Stimulated activated CD8-positive, alpha-beta memory T cell treated with anti-CD3 and anti-CD28 coated beads, Interleukin-15, amount 100 ng/mL, for 1 hour (primary cell): ENCODE measurements at regions not wholly inside any gene's neighbourhood (a gene's known extent, or its start where the extent isn't known, plus 50 kb on each side); places are given as distances from the start of the nearest gene placed in this dataset.

Experiments used
- DNase-seq: peaks from one replicate; pipeline ENCODE4 v3.0.0-alpha.2; 2020; ENCODE audit warnings: low read depth

- DNase-seq, result no peak
Measured at GRCh38 chr6:109315341-109316110, 66.7 kb downstream of the CD164 start.

GRCh38 chr6:109314313-109314712 lies 68.0 kb downstream of the CD164 start:
- no peak for DNase-seq

GRCh38 chr6:109313139-109313538 lies 69.1 kb downstream of the CD164 start:
- DNase-seq, result no peak

- DNase-seq, result no peak
Measured at GRCh38 chr6:109311471-109311870, 70.8 kb downstream of the CD164 start.

DNA sequence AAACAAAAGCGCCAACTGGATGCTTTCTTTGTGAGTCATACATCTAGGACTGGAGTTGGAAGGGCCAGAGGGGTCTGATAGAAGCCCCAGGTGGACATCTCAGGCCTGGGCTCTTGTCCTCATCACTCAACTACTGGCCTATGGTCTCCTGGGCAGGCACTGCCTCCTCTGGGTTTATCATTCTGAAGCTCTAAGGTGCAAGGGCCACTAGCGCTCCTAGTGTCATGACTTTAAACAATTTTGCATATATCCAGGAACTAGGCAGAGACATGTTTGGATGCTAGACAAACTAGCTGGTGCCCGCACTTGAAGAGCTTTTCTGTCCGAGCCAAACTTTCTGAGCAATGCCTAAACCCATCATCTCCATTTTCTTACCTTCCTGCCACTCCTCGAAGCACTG lies 72.3 kb downstream of the CD164 start:
- no peak for DNase-seq

GRCh38 chr6:109308018-109308492 lies 74.2 kb downstream of the CD164 start:
- peak; percentile 2 for DNase-seq

GRCh38 chr6:109306733-109307132 lies 75.5 kb downstream of the CD164 start:
- DNase-seq, result no peak

DNA sequence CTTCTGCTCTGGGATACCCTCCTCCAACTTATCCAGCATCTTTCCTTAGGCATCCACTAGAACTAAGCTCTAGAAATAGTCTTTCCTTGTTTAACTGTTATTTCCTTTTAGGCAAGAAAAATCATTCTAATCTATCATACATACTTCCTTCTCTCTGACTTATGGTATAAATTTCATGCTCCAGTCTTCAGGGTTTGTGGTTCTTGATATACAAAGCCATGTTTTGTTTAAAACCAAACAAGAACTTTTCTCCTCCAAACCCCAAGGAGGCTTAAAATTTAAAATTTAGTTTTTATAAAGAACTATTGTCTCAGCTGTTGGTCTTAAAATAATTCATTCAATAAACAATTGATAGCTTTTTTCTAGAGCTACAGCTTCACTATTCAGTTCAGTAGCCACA lies 77.2 kb downstream of the CD164 start:
- DNase-seq, result no peak

DNA sequence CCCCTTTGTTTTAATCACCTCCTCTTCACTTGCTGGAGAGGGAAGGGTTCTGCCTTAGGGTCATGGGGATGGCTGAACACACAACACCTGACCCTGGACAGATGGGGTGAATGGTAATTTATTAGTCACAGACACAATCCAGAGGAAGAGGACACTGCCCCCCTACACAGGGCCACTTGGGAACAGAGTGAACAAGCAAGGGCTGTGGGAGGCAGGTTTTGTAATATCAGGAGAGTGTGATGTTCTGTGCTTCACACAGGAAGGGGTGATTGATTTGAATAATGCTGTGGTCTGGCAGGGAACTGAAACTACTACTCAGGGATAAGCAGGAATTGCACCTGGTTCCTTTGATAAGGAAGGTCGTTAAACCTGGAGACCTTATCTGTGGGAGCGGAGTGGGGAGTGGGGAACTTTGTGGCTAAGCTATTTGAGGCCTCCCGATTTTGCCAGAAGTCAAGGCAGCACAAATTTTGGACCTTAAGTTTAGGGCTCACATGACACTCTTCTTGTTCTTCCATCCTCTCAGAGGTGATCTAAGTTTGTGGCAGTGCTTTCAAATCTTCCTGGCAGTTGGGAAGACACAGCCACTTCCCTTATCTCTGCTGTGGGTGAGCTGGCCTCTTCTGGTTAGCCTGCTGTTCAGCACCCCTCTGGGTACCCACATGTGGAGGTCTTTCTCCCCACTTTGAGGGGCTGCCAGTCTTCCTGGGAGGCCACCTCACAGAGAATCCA lies 77.8 kb downstream of the CD164 start:
- DNase-seq, result no peak

- DNase-seq, result no peak
Measured at GRCh38 chr6:109303640-109304283, 78.5 kb downstream of the CD164 start.

GRCh38 chr6:109303164-109303563 lies 79.1 kb downstream of the CD164 start:
- DNase-seq, result no peak

DNA sequence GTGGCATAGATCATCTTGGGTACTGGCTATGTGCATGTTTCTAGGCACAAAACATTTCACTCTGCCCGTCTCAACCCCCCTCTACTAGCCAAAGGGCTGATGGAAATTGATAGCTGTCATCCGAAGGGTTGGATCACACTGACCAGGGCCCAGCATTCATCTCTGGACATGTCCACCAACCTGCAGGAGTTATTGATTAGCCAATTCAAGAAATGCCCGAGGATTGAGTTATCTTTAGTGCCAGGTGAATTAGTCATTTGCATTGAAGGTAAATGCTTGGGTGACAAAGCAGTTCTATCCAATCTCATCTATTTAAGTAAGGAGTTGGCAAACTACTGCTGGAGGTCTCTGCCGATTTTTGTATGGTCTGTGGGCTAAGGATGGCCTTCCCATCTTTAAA lies 80.1 kb downstream of the CD164 start:
- no peak for DNase-seq

DNA sequence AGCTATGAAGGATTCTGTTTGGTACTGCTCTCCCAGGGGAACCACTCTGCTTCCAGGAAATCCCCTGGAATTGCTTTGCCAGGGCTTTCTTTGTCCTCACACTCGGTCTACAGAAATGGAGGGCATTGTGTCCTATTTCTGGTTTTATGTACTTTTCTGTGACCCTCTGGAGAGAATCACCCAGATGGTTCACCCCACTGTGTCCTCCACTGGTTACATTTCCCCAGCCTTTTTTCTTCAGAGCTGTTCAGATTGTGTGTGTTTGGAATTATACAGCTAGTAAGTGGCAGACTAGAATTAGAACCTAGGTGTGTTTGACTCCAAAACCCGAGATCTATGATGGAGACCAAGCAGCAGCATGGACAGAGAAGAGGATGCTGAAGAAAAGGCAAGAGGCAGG lies 80.8 kb downstream of the CD164 start:
- no peak for DNase-seq

DNA sequence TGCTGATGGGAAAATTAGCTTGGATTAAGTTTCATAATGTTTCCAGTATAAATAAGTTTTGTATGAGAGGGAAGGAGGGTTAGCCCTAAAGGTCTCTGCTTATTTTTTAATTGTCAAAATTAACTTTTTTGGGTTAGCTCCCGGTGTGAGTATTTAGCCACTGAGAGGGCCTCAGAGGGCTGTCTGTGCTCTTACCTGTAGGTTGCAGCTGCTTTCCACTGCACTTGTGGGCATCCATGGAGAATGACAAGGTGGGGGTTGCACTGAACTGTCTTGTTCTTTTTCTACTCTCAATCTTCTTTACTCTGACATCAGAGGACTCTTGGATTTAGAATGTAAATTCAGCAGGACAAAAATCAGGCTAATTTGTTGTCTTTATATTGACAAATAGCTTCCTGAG lies 81.4 kb downstream of the CD164 start:
- DNase-seq, result no peak

DNA sequence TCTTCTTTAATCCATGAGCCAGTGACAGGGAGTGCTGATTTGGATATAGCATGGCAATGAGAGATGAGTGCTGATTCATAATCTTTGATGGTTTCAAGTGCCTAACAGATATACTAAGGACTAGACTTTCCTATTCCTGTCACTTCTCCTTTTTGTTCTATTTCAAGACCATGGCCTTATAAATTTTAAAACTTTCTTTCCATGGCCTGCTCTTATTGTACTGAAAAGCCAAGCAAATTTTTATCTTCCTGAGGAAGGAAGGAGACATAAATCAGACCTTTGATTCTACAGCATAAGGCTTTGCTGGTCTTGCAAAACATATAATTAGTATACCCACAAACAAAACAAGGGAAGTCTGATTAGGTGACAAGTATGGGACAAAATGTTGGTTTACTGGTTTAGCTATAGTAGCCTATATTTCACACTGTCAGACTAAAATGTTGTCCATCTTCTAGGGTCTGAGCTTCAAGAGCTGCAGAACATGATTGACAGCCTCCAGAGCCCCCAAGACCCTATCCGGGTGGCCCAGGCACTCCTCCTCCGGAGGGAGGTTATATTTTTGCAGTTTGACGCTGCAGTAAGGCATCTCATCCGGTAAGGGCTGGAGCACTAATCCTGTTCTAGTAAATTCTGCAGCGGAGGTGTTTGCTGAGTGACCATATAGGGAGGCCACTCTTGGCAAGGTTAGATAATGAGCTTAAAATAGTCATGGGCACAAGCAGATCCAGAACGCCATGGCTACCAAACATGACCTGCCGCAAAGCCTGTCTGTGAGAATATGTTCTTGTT lies 82.3 kb downstream of the CD164 start:
- no peak for DNase-seq

DNA sequence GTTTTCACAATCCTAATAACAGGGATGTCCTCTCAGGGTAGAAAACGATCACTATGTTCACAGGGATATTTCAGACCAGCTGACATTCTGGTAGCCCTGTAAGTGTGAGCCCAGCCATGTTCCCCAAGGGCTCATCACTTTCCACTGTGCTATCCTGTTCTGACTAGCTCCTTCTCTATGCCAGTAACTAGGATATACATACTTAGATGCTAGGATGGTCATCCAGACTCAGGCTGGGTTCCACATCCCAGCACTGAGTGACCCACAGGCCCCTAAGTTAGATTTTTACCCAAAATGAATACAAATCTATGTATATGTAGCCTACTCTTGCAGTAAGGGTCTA lies 83.0 kb downstream of the CD164 start:
- no peak for DNase-seq

GRCh38 chr6:109298605-109299264 lies 83.5 kb downstream of the CD164 start:
- DNase-seq, result no peak

DNA sequence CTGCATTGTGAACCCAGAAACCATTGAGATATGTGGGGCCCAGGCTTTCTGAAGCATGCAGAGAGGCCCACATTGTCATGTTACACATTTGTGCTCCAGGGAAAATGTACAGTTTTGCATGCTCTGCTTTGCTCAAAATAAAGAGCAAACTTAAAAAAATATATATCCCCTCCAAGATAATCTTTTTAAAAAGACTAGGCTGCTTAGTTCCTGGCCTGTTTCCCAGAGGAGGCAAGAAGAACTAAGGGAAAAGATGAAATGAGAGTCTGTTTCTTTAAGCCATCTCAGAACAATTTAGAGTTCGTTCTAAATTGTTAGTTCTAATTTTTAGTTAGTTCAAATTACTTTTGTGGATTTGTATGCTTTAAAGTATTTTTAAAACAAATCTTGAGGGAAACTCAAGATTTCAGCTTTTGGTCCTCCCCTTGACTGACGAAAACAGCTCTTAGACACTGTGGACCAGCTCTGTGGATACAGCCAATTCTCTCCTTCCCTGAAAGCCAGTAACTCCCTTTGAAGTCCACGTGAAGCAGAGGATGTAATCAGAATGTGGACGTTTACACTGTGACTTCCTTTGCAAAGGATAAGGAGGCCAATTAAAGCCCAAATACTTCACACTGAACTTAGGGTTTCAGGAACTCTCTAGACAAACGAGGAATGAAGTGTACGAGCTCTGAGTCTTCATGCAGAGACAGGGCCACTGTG lies 84.7 kb downstream of the CD164 start:
- no peak for DNase-seq

DNA sequence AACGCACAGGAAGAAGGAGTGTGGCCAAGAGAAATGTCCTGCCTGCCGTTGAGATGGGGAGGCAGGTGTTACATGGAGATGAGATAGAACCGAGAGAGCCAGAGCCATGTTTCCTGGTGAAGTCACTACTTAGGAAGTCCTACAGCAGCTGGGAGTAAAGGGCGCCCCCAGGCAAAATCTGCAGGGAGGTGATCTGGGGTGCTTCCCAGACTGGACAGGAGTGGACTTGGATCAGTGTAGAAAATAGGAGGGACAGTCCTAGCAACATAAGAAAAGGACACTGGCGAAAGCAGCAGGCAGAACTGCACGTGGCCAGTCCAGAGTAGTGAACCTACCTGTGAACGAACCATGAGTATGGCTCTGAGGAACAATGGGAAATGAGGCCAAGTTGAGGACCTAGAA lies 85.3 kb downstream of the CD164 start:
- no peak for DNase-seq

GRCh38 chr6:109296452-109296851 lies 85.8 kb downstream of the CD164 start:
- no peak for DNase-seq

DNA sequence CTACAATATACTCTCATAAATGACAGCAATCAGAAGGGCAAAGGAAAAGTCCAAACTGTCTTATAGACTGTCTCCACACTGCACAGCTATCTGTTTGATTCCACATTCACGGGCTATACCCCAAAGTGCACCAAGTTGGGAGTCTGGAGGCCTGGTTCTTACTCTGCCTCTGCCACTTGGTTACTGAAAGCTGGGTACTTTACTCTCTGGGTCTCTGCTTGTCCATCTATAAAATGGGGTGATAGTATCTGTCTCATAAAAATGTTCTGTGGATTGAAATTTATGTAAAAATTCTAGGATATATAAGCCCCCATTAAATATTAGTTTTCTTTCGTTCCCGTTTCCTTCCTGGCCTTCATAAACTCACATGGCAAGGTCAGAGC lies 86.5 kb downstream of the CD164 start:
- no peak for DNase-seq
